CD4-positive, alpha-beta T cell (primary cell): ENCODE measurements at regions not wholly inside any gene's neighbourhood (a gene's known extent, or its start where the extent isn't known, plus 50 kb on each side); places are given as distances from the start of the nearest gene placed in this dataset.

Experiments used
- ATAC-seq: fragments of 200-7000 bp; cut with Tn5 transposase; one replicate; pipeline ENCODE4 v1.10.0; 2022; ENCODE audit warnings: mild to moderate bottlenecking; ENCODE audit not compliant: poor library complexity
- CTCF ChIA-PET: fragments of 350-600 bp; sonication (Branson Sonifier 250); formaldehyde crosslinking; loops from one replicate; lab custom pipeline; 2021; ENCODE audit warnings: antibody characterized with exemption, inconsistent platforms; lab: Charles Lee
- POLR2A ChIA-PET: fragments of 350-600 bp; sonication (Branson Sonifier 250); formaldehyde crosslinking; loops from one replicate; lab custom pipeline; 2021; ENCODE audit warnings: antibody characterized with exemption, inconsistent platforms; lab: Charles Lee
- DNase-seq, 14 experiments: peaks; one replicate each; pipeline ENCODE4 v3.0.0-alpha.2; 2013 to 2020; ENCODE audit warnings: mixed read lengths in 2 of 14
- H3K27ac ChIP-seq, 2 donors: one replicate each; pipeline versions ENCODE4 v1.5.1 to v1.7.0; 2013; ENCODE audit warnings: low read length in 2 of 2, low read depth in 1 of 2, mild to moderate bottlenecking in 1 of 2
- H3K27me3 ChIP-seq, 2 experiments: 1 replicate in 1 of 2; 2 replicates in 1 of 2; pipeline versions ENCODE4 v1.6.1 to v1.7.0; 2013; ENCODE audit warnings: low read length in 2 of 2, control low read depth in 1 of 2, mild to moderate bottlenecking in 1 of 2, moderate library complexity in 1 of 2; ENCODE audit not compliant: insufficient read depth in 2 of 2, control insufficient read depth in 1 of 2
- H3K36me3 ChIP-seq: one replicate; pipeline ENCODE4 v1.6.1; 2013; ENCODE audit warnings: low read length, control low read depth; ENCODE audit not compliant: insufficient read depth
- H3K4me1 ChIP-seq: one replicate; pipeline ENCODE4 v1.6.1; 2013; ENCODE audit warnings: low read length, control low read depth; ENCODE audit not compliant: insufficient read depth
- H3K4me3 ChIP-seq: one replicate; pipeline ENCODE4 v1.5.1; 2013; ENCODE audit warnings: mild to moderate bottlenecking, low read length, moderate library complexity
- H3K9me3 ChIP-seq, 2 experiments: 1 replicate in 1 of 2; 2 replicates in 1 of 2; pipeline versions ENCODE4 v1.6.1 to v1.7.0; 2013; ENCODE audit warnings: low read length in 2 of 2, mild to moderate bottlenecking in 2 of 2, control low read depth in 1 of 2, moderate library complexity in 1 of 2; ENCODE audit not compliant: control insufficient read depth in 1 of 2, insufficient read depth in 1 of 2
- H3K27ac Mint-ChIP-seq: one replicate; pipeline ENCODE4 v1.8.0; 2020; ENCODE audit warnings: mixed read lengths
- H3K27me3 Mint-ChIP-seq: one replicate; pipeline ENCODE4 v1.8.0; 2021; ENCODE audit warnings: mixed read lengths
- H3K36me3 Mint-ChIP-seq: one replicate; pipeline ENCODE4 v1.8.0; 2021; ENCODE audit warnings: low read depth, mixed read lengths
- H3K4me1 Mint-ChIP-seq: one replicate; pipeline ENCODE4 v1.8.0; 2021; ENCODE audit warnings: low read depth, mixed read lengths
- H3K4me3 Mint-ChIP-seq: one replicate; pipeline ENCODE4 v1.8.0; 2020; ENCODE audit warnings: mild to moderate bottlenecking, mixed read lengths
- H3K9me3 Mint-ChIP-seq: one replicate; pipeline ENCODE4 v1.8.0; 2020; ENCODE audit warnings: mixed read lengths
- CTCF ChIP-seq: fragments of 200-600 bp; IDR thresholded peaks from one replicate; pipeline ENCODE4 v1.8.0; 2022; ENCODE audit warnings: antibody characterized with exemption, mild to moderate bottlenecking
- intact Hi-C, 2 experiments: fragments of 100-400 bp; cut with DNase I in 1 of 2; cut with micrococcal nuclease in 1 of 2; formaldehyde crosslinking; loops; one replicate each; pipeline versions ENCODE4 v1.15.1 to v1.9.0; 2023 to 2025; cut with DNase I, micrococcal nuclease

GRCh38 chr19:27729332-27729731 lies 1483.6 kb downstream of the UQCRFS1 start:
- H3K9me3 Mint-ChIP-seq: peaks cover 4% of the 10 kb centered on the region
- no peak overlapping the region for H3K27ac Mint-ChIP-seq
- Histone ChIP-seq H3K9me3 (peaks cover 0 to 67% of the 10 kb centered on the region in 2 experiments), H3K27me3 (no peaks in the 10 kb centered on the region), H3K27ac (no peak overlapping the region), H3K36me3 (no peaks in the 10 kb centered on the region), H3K4me1 (no peaks in the 10 kb centered on the region), H3K4me3 (no peak overlapping the region)
- no peak for TF ChIP-seq CTCF
- H3K4me1 Mint-ChIP-seq: no peaks in the 10 kb centered on the region
- ChIA-PET POLR2A (no interaction called here), CTCF (no interaction called here)
- intact Hi-C loops: no loop called here
- ATAC-seq (no peak), DNase-seq (no peak)
- peaks cover 47% of the 10 kb centered on the region for H3K36me3 Mint-ChIP-seq
- H3K4me3 Mint-ChIP-seq: no peak overlapping the region
- no peaks in the 10 kb centered on the region for H3K27me3 Mint-ChIP-seq

- H3K4me1 ChIP-seq: no peaks in the 10 kb centered on the region
- no peaks in the 10 kb centered on the region for H3K4me1 Mint-ChIP-seq
- H3K27ac ChIP-seq: no peak overlapping the region
- peaks cover 4 to 97% of the 10 kb centered on the region in 2 experiments for H3K9me3 ChIP-seq
- no peak for ATAC-seq
- no peak for DNase-seq
- H3K27ac Mint-ChIP-seq: no peak overlapping the region
- no peak overlapping the region for H3K4me3 Mint-ChIP-seq
- no peaks in the 10 kb centered on the region for H3K27me3 Mint-ChIP-seq
- no peaks in the 10 kb centered on the region for H3K36me3 ChIP-seq
- POLR2A ChIA-PET: no interaction called here
- CTCF ChIA-PET: no interaction called here
- intact Hi-C loops: no loop called here
- H3K36me3 Mint-ChIP-seq: peaks cover 40% of the 10 kb centered on the region
- peaks cover 17% of the 10 kb centered on the region for H3K9me3 Mint-ChIP-seq
- H3K4me3 ChIP-seq: no peak overlapping the region
- no peaks in the 10 kb centered on the region for H3K27me3 ChIP-seq
- no peak for TF ChIP-seq CTCF
Measured at GRCh38 chr19:27722625-27723024, 1490.3 kb downstream of the UQCRFS1 start.

GRCh38 chr19:27720155-27720554 lies 1492.8 kb downstream of the UQCRFS1 start:
- H3K27me3 Mint-ChIP-seq: no peaks in the 10 kb centered on the region
- Histone ChIP-seq H3K36me3 (no peaks in the 10 kb centered on the region), H3K4me1 (no peaks in the 10 kb centered on the region), H3K4me3 (no peak overlapping the region), H3K27me3 (no peaks in the 10 kb centered on the region), H3K9me3 (peaks cover 4 to 84% of the 10 kb centered on the region in 2 experiments), H3K27ac (no peak overlapping the region)
- H3K9me3 Mint-ChIP-seq: peaks cover 20% of the 10 kb centered on the region
- POLR2A ChIA-PET: no interaction called here
- H3K4me1 Mint-ChIP-seq: no peaks in the 10 kb centered on the region
- no peak for TF ChIP-seq CTCF
- intact Hi-C loops: no loop called here
- CTCF ChIA-PET: no interaction called here
- H3K4me3 Mint-ChIP-seq: no peak overlapping the region
- no peak for ATAC-seq
- no peak overlapping the region for H3K27ac Mint-ChIP-seq
- DNase-seq: no peak
- peaks cover 23% of the 10 kb centered on the region for H3K36me3 Mint-ChIP-seq
